Mesothelial cell of epicardium (in vitro differentiated cells): ENCODE measurements at regions not wholly inside any gene's neighbourhood (a gene's known extent, or its start where the extent isn't known, plus 50 kb on each side); places are given as distances from the start of the nearest gene placed in this dataset.

Experiments
- DNase-seq, 2 experiments: peaks; one replicate each; pipeline ENCODE4 v3.0.0; 2021; ENCODE audit warnings: low spot score in 2 of 2; ENCODE audit not compliant: unreplicated experiment in 2 of 2
- H3K27ac Mint-ChIP-seq: 2 replicates; pipeline ENCODE4 v1.8.0; 2021; ENCODE audit warnings: mixed read lengths
- H3K27me3 Mint-ChIP-seq: 2 replicates; pipeline ENCODE4 v1.8.0; 2021; ENCODE audit warnings: low read depth, mixed read lengths
- H3K36me3 Mint-ChIP-seq: 2 replicates; pipeline ENCODE4 v1.8.0; 2021; ENCODE audit warnings: mixed read lengths
- H3K4me1 Mint-ChIP-seq: 2 replicates; pipeline ENCODE4 v1.8.0; 2021; ENCODE audit warnings: mixed read lengths
- H3K4me3 Mint-ChIP-seq: 2 replicates; pipeline ENCODE4 v1.8.0; 2021; ENCODE audit warnings: mild to moderate bottlenecking, moderate library complexity, mixed read lengths
- H3K9me3 Mint-ChIP-seq: 2 replicates; pipeline ENCODE4 v1.8.0; 2021; ENCODE audit warnings: mixed read lengths
- CTCF ChIP-seq: fragments of 200-600 bp; sonication (generic); IDR thresholded peaks from one replicate; pipeline ENCODE4 v1.5.0; 2021; ENCODE audit warnings: antibody characterized with exemption; ENCODE audit not compliant: unreplicated experiment

- Mint-ChIP-seq H3K4me1 (peaks cover 9% of the 10 kb centered on the region), H3K27ac (no peak overlapping the region), H3K27me3 (no peaks in the 10 kb centered on the region), H3K36me3 (peaks cover 24% of the 10 kb centered on the region), H3K9me3 (peaks cover 28% of the 10 kb centered on the region), H3K4me3 (no peak overlapping the region)
- no peak for DNase-seq
- no peak for TF ChIP-seq CTCF
Observed at GRCh38 chr6:140236732-140237131, 862.3 kb upstream of the CITED2 start.

- H3K4me1 Mint-ChIP-seq: peaks cover 18% of the 10 kb centered on the region
Observed at GRCh38 chr6:140230282-140230681, 855.8 kb upstream of the CITED2 start.

GRCh38 chr6:140228491-140228890, 854.0 kb upstream of the CITED2 start:
- no peaks in the 10 kb centered on the region for H3K27me3 Mint-ChIP-seq
- peaks cover 22% of the 10 kb centered on the region for H3K4me1 Mint-ChIP-seq
- no peak overlapping the region for H3K4me3 Mint-ChIP-seq
- peaks cover 32% of the 10 kb centered on the region for H3K9me3 Mint-ChIP-seq
- no peak for DNase-seq
- peaks cover 11% of the 10 kb centered on the region for H3K36me3 Mint-ChIP-seq
- H3K27ac Mint-ChIP-seq: no peak overlapping the region
- TF ChIP-seq CTCF: no peak

More at GRCh38 chr6:140230282-140230681, 855.8 kb upstream of the CITED2 start:
- Mint-ChIP-seq H3K9me3 (peaks cover 45% of the 10 kb centered on the region), H3K36me3 (peaks cover 24% of the 10 kb centered on the region), H3K4me3 (no peak overlapping the region), H3K27ac (no peak overlapping the region), H3K27me3 (no peaks in the 10 kb centered on the region)
- TF ChIP-seq CTCF: no peak
- no peak for DNase-seq

GRCh38 chr6:140226637-140227036, 852.2 kb upstream of the CITED2 start:
- DNase-seq: no peak
- Mint-ChIP-seq H3K36me3 (no peaks in the 10 kb centered on the region), H3K9me3 (peaks cover 16% of the 10 kb centered on the region), H3K27me3 (no peaks in the 10 kb centered on the region), H3K27ac (no peak overlapping the region), H3K4me3 (no peak overlapping the region), H3K4me1 (peaks cover 22% of the 10 kb centered on the region)
- no peak for TF ChIP-seq CTCF

- peaks cover 8% of the 10 kb centered on the region for H3K9me3 Mint-ChIP-seq
- TF ChIP-seq CTCF: no peak
- no peak for DNase-seq
- no peaks in the 10 kb centered on the region for H3K27me3 Mint-ChIP-seq
- peaks cover 22% of the 10 kb centered on the region for H3K4me1 Mint-ChIP-seq
- H3K36me3 Mint-ChIP-seq: no peaks in the 10 kb centered on the region
- H3K4me3 Mint-ChIP-seq: no peak overlapping the region
- H3K27ac Mint-ChIP-seq: peak overlapping the region; percentile 37
Observed at GRCh38 chr6:140225701-140226436, 851.4 kb upstream of the CITED2 start.

- DNase-seq: no peak
- Mint-ChIP-seq H3K4me3 (no peak overlapping the region), H3K36me3 (peaks cover 13% of the 10 kb centered on the region), H3K27me3 (no peaks in the 10 kb centered on the region), H3K27ac (no peak overlapping the region), H3K9me3 (peaks cover 45% of the 10 kb centered on the region), H3K4me1 (no peaks in the 10 kb centered on the region)
- no peak for TF ChIP-seq CTCF
Observed at GRCh38 chr6:140217283-140217682, 842.8 kb upstream of the CITED2 start.
